ENCODE measurements at regions not wholly inside any gene's neighbourhood (a gene's known extent, or its start where the extent isn't known, plus 50 kb on each side); places are given as distances from the start of the nearest gene placed in this dataset.

DNA sequence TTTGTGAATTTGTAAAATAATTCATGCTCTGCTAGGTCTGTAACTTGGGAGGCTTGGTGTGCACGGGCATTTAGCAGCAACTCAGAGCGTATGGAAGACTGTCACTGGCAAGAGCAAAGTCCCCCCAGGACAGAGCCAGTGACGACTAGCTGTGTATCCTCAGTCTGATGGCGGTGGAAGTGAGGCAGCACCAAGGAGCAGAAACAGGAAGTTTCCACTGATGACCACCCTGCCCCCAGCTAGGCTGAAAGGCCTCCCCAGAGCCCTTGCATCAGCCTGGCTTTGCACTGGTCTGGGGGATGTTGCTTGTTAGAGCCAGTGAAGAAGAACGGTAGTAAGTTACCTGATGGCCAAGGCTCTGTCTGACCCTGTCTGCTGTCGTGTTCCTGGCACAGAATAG lies 66.8 kb upstream of the ABL1 start:
- DNase-seq (ENCODE audit: insufficient read length, low spot score) (no peak), FAIRE-seq (no peak)
- TF ChIP-seq POU2F2 (IDR thresholded peaks at IDR 0.05; ENCODE audit: low read depth, low read length) (no peak), PAX5 (IDR thresholded peaks at IDR 0.05; ENCODE audit: insufficient read depth, low read length, severe bottlenecking) (no peak), POLR2AphosphoS5 (IDR thresholded peaks at IDR 0.05; ENCODE audit: low read depth, low read length) (no peak), TAF1 (IDR thresholded peaks at IDR 0.05; ENCODE audit: low read depth, low read length) (no peak), POLR2A (IDR thresholded peaks at IDR 0.05; ENCODE audit: low read depth, low read length) (no peak), SPI1 (IDR thresholded peaks at IDR 0.05; ENCODE audit: low read depth, low read length) (no peak)

DNA sequence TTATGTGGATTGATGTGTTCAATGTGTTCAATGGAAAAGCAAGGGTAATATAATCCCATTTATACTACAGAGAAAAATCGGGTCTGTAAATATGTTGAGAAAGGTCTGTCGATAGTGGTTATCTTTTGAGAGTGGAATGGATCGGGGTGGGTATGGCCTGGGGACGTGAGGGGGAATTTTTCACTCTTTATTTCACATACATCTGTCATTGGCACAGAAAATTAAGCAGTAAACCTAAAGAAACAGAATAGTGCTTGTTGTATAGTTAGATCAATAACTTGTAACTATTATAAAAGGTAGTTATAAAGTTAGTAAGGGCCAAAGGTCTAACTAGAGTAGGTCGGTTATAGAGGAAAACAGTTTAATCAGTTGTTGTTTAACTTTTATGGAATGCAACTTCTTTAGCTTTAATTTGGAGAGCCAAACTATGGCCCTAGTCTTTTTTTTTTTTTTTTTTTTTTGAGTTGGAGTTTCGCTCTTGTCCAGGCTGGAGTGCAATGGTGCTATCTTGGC lies 66.1 kb upstream of the ABL1 start:
- FAIRE-seq (no peak), DNase-seq (ENCODE audit: insufficient read length, low spot score) (no peak)
- no peak for TF ChIP-seq TAF1 (IDR thresholded peaks at IDR 0.05; ENCODE audit: low read depth, low read length)
- no peak for TF ChIP-seq POU2F2 (IDR thresholded peaks at IDR 0.05; ENCODE audit: low read depth, low read length)
- no peak for TF ChIP-seq POLR2A (IDR thresholded peaks at IDR 0.05; ENCODE audit: low read depth, low read length)
- no peak for TF ChIP-seq PAX5 (IDR thresholded peaks at IDR 0.05; ENCODE audit: insufficient read depth, low read length, severe bottlenecking)
- TF ChIP-seq POLR2AphosphoS5 (IDR thresholded peaks at IDR 0.05; ENCODE audit: low read depth, low read length), result no peak
- no peak for TF ChIP-seq SPI1 (IDR thresholded peaks at IDR 0.05; ENCODE audit: low read depth, low read length)

DNA sequence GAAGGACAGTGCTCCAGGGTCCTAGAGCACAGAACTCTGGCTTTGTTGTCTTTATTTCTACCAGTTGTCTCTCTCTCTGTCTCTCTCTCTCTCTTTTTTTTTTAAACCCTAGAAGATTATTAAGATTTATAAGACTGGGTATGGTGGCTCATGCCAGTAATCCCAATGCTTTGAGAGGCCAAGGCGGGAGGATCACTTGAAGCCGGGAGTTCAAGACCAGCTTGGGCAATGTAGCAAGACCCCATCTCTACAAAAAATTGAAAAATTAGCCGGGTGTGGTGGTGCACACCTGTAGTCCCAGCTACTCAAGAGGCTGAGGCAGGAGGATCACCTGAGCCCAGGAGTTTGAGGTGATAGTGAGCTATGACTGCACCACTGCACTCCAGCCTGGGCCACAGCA lies 65.0 kb upstream of the ABL1 start:
- no peak for DNase-seq (ENCODE audit: insufficient read length, low spot score)
- FAIRE-seq, result no peak
- TF ChIP-seq TAF1 (IDR thresholded peaks at IDR 0.05; ENCODE audit: low read depth, low read length) (no peak), POLR2A (IDR thresholded peaks at IDR 0.05; ENCODE audit: low read depth, low read length) (no peak), POU2F2 (IDR thresholded peaks at IDR 0.05; ENCODE audit: low read depth, low read length) (no peak), SPI1 (IDR thresholded peaks at IDR 0.05; ENCODE audit: low read depth, low read length) (no peak), POLR2AphosphoS5 (IDR thresholded peaks at IDR 0.05; ENCODE audit: low read depth, low read length) (no peak), PAX5 (IDR thresholded peaks at IDR 0.05; ENCODE audit: insufficient read depth, low read length, severe bottlenecking) (no peak)

GRCh38 chr9:130770679-130771442 lies 64.2 kb upstream of the ABL1 start:
- no peak for DNase-seq (ENCODE audit: insufficient read length, low spot score)
- TF ChIP-seq POLR2A (IDR thresholded peaks at IDR 0.05; ENCODE audit: low read depth, low read length) (no peak), SPI1 (IDR thresholded peaks at IDR 0.05; ENCODE audit: low read depth, low read length) (no peak), PAX5 (IDR thresholded peaks at IDR 0.05; ENCODE audit: insufficient read depth, low read length, severe bottlenecking) (no peak)
- peak; percentile 60 for FAIRE-seq

DNA sequence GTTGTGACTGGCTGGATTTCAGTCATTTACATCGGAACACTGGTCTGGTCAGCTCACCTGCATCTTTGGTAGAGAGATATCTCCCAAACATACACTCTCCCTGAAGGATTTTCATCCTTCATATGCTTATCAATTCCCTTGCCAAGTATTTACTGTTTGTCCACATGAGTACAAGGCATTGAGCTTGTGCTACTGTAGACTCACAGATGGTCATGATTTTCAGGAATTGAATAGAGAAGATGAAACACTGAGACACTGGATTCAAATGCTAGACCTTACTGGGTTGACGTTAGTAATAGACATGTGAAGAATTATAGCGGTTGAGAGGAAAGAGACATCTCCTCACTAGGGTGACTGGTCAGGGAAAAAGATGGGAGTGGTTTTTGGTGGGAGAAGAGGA lies 62.9 kb upstream of the ABL1 start:
- no peak for TF ChIP-seq SPI1 (IDR thresholded peaks at IDR 0.05; ENCODE audit: low read depth, low read length)
- TF ChIP-seq POLR2A (IDR thresholded peaks at IDR 0.05; ENCODE audit: low read depth, low read length), result no peak
- TF ChIP-seq PAX5 (IDR thresholded peaks at IDR 0.05; ENCODE audit: insufficient read depth, low read length, severe bottlenecking), result no peak
- no peak for TF ChIP-seq TAF1 (IDR thresholded peaks at IDR 0.05; ENCODE audit: low read depth, low read length)
- no peak for TF ChIP-seq POU2F2 (IDR thresholded peaks at IDR 0.05; ENCODE audit: low read depth, low read length)
- no peak for TF ChIP-seq POLR2AphosphoS5 (IDR thresholded peaks at IDR 0.05; ENCODE audit: low read depth, low read length)

GRCh38 chr9:130774183-130774582 lies 60.9 kb upstream of the ABL1 start:
- DNase-seq (ENCODE audit: insufficient read length, low spot score), result no peak
- FAIRE-seq, result no peak
- TF ChIP-seq SPI1 (IDR thresholded peaks at IDR 0.05; ENCODE audit: low read depth, low read length) (no peak), TAF1 (IDR thresholded peaks at IDR 0.05; ENCODE audit: low read depth, low read length) (no peak), POU2F2 (IDR thresholded peaks at IDR 0.05; ENCODE audit: low read depth, low read length) (no peak), POLR2A (IDR thresholded peaks at IDR 0.05; ENCODE audit: low read depth, low read length) (no peak), PAX5 (IDR thresholded peaks at IDR 0.05; ENCODE audit: insufficient read depth, low read length, severe bottlenecking) (no peak), POLR2AphosphoS5 (IDR thresholded peaks at IDR 0.05; ENCODE audit: low read depth, low read length) (no peak)

More for the DNA sequence above, 62.9 kb upstream of the ABL1 start:
- FAIRE-seq, result no peak
- no peak for DNase-seq (ENCODE audit: insufficient read length, low spot score)

GRCh38 chr9:130775336-130775991 lies 59.6 kb upstream of the ABL1 start:
- no peak for DNase-seq (ENCODE audit: insufficient read length, low spot score)
- no peak for FAIRE-seq
- TF ChIP-seq PAX5 (IDR thresholded peaks at IDR 0.05; ENCODE audit: insufficient read depth, low read length, severe bottlenecking) (no peak), POLR2AphosphoS5 (IDR thresholded peaks at IDR 0.05; ENCODE audit: low read depth, low read length) (no peak), TAF1 (IDR thresholded peaks at IDR 0.05; ENCODE audit: low read depth, low read length) (no peak), POLR2A (IDR thresholded peaks at IDR 0.05; ENCODE audit: low read depth, low read length) (no peak), POU2F2 (IDR thresholded peaks at IDR 0.05; ENCODE audit: low read depth, low read length) (no peak), SPI1 (IDR thresholded peaks at IDR 0.05; ENCODE audit: low read depth, low read length) (no peak)

DNA sequence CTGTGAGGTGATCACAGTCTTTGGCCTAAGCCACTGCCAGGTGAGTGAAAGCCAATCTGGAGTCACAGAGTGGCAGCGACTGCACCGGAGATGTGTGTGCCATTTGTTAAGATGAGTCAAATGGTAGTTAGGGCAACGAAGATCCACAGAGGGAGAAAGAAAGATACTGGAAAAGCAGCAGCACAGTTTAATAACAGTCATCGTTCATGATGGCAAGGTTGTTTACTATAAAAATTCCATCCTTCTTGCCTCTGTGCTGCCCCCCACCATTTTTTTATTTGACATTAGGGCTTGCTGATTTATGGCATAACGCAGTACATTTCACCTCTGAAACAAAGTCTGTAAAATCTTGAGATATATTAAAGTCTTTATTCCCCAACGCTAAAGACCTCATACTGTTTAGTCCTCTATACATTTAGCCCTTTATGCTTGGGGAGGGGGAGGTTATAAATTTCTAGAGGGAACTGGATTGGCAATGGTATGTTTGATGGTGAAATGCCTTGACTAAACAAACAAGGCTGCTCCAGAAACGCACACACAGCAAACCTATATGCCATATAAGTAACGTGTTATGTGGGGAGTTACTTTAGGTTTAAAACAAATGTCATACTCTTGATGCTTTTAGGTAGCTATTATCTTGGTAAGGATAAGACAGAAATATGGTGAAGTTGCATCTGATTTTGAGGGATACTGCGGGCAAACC lies 55.8 kb upstream of the ABL1 start:
- no peak for FAIRE-seq
- no peak for DNase-seq (ENCODE audit: insufficient read length, low spot score)
- TF ChIP-seq POLR2A (IDR thresholded peaks at IDR 0.05; ENCODE audit: low read depth, low read length), result no peak

- DNase-seq (ENCODE audit: insufficient read length, low spot score) (no peak), FAIRE-seq (no peak)
- TF ChIP-seq PAX5 (IDR thresholded peaks at IDR 0.05; ENCODE audit: insufficient read depth, low read length, severe bottlenecking) (no peak), POLR2A (IDR thresholded peaks at IDR 0.05; ENCODE audit: low read depth, low read length) (no peak), SPI1 (IDR thresholded peaks at IDR 0.05; ENCODE audit: low read depth, low read length) (no peak), POLR2AphosphoS5 (IDR thresholded peaks at IDR 0.05; ENCODE audit: low read depth, low read length) (no peak), TAF1 (IDR thresholded peaks at IDR 0.05; ENCODE audit: low read depth, low read length) (no peak), POU2F2 (IDR thresholded peaks at IDR 0.05; ENCODE audit: low read depth, low read length) (no peak)
These were observed 54.6 kb upstream of the ABL1 start for GRCh38 chr9:130780415-130780814.
